Left renal pelvis (tissue), 4 donors: ENCODE measurements at regions not wholly inside any gene's neighbourhood (a gene's known extent, or its start where the extent isn't known, plus 50 kb on each side); places are given as distances from the start of the nearest gene placed in this dataset.

Experiments
- DNase-seq, 4 donors: peaks; one replicate each; pipeline ENCODE4 v3.0.0-alpha.2; 2013; ENCODE audit warnings: low read depth in 4 of 4, low spot score in 3 of 4

DNA sequence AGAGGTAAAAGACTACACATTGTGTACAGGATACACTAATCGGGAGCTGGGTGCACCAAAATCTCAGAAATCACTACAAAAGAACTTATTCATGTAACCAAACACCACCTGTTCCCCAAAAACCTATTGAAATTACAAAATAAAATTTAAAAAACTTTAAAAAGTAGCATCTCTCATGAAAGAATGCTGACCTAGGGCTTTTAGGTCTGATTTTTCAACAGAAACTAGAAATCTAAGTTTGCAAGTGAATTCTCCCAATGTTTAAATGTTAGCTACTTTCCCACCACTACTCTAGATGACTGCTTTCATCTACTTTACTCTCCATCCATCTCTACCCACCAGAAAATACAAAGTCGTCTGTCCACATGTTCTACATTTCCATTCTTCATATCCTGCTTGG lies 1447.7 kb downstream of the RPA4 start:
- DNase-seq, result no peak

DNA sequence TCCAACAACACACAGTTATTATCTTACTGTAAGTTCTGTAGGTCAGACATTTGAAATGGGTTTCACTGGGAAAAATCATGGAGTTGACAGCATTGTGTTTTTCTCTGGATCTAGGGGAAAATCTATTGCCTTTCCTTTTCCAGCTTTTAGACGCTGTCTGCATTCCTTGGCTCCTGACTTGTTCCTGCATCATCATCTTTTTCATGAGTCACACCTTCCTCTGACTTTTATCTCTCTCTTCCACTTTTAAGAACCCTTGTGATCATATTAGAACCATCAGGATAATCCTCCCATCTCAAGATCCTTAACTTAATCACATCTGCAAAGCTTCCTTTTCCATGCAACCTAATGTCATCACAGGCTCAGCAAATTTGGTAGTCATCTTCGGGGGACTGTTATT lies 1454.8 kb downstream of the RPA4 start:
- DNase-seq, result no peak

DNA sequence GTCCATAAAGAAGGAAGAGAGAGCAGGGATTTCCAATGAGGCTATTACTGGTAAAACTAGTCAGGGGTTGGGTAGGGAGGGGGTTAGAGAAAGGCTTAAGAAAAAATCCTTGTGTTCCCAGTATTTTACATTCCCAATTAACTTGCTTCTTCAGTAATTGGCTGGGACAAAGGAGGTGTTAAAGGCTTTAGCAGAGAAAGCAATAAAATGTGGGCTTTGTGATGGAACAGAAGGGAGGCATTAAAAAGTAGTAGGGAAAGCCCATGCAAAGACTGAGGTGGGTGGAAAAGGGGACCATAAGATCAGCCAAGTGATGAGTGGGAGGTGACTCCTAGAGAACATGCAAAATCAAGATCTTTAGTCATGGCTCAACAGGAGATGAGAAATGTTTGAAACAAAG lies 1467.2 kb downstream of the RPA4 start:
- no peak for DNase-seq

DNA sequence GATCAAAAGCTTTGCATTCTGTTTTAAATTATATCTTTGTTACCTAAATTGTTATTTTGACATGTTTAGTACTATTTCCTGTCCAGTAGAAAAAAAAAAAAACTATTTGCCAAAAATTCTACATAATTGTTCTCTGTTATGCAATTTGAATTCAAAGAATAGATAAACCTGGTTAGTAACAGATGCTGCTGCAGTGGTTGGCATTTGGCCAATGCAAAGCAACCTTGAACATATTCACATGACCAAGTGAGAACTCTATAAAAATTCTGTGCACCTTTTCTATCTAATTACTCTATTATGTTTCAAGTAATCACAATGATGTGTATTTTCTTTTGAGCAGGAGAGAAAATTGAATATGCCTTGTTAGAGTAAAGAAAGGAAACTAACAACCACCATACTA lies 1473.4 kb downstream of the RPA4 start:
- no peak for DNase-seq

DNA sequence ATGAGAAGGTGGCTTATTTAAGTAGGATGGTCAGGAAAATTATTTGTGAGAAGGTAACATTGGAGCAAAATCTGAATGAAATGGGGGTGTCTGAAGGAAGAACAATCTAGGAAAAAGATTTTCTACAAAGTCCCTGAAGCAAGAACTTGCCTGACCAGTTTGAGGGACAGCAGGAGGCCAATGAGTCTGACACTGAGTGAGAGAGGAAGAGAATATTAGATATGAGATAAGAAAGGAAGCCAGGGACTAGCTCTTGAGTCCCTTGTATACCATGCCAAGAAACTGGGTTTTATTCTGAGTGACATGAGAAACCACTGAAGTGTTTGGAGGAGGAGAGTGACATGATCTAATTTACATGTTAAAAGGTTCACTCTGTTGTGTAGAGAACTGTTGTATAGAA lies 1478.9 kb downstream of the RPA4 start:
- DNase-seq, result no peak

DNA sequence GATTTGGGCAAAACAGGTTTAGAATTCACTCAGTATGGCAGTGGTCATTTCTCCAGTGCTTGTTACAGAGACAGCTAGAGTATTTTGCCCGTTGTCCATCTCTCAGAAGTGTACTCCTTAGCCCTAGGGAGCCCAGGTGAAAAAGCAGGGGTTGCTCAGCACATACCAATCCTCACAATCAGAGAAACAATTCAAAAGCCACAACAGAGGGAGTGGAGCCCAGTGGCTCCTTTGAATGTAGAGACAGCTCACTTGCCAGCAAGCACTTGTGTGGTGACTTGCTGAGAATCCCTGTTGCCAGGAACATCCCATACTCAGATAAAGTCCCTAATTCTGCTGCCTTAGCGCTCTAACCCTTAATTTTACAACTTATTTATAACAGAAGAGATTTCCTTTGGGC lies 1488.3 kb downstream of the RPA4 start:
- no peak for DNase-seq

DNA sequence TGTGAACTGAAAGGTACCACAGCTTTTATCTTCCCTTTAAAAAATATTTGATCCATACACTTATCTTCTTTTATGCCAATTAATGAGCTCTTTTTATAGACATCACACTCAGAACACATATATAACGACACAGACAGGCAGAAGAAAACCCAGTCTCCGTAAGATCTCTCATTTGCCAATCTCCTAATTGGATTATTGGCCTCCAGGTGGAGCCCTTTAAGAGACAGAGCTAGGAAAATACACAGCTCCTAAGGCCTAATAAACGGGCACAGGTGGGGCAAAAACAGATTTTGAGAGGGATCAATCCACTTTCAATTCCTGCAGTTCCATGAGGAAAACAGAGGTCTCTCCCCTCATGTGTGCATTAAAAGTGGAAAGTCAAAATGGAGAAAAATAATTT lies 1495.4 kb downstream of the RPA4 start:
- DNase-seq, result no peak

DNA sequence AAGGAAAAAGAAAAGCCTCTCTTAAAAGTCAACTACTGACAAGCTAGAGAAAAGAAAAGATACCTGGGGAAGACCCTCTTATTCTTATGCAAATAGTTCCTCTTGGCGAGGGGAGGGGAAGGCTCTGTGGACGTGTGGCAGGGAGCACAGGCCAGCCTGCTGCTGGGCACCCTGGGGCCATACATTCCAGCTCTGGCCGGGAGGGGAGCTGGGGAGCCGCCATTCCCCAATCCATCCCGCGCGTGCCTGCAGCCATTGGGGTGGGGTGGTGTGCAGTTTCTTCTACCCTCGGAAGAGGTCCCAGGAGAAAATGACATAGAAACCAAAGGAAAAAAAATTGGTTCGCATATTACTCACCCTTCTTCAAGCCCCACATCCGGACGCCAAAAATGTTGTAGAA lies 1496.4 kb downstream of the RPA4 start:
- no peak for DNase-seq

DNA sequence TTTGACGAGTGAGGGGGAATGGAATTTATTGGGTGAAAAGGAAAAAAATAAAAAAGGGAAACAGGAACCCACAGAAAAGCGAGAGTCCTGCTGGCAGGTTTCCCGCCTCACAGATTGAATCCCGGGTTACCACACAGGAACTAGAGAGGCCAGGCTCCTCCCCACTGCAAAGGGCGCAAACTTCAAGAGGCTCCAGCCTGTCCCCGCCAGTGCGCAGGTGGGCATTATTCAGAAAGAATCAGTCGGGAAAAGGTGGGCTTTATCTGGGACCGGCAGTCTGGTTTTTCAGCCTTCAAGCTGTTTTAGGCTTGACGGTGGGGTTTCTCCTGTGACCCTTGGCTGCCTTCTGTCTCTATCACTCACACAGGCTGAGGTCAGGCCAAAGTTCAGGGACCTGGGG lies 1496.8 kb downstream of the RPA4 start:
- no peak for DNase-seq

DNA sequence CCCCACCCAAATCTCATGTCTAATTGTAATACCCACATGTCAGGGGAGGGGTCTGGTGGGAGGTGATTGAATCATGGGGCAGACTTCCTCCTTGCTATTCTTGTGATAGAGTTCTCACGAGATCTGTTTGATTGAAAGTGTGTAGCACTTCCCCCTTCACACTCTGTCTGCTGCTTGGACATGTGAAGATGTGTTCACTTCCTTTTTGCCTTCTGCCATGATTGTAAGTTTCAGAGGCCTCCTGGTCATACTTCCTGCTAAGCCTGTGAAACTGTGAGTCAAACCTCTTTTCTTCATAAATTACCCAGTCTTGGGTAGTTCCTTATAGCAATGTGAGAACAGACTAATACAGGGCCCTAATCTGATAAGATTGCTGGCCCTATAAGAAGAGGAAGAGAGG lies 1514.8 kb downstream of the RPA4 start:
- no peak for DNase-seq

DNA sequence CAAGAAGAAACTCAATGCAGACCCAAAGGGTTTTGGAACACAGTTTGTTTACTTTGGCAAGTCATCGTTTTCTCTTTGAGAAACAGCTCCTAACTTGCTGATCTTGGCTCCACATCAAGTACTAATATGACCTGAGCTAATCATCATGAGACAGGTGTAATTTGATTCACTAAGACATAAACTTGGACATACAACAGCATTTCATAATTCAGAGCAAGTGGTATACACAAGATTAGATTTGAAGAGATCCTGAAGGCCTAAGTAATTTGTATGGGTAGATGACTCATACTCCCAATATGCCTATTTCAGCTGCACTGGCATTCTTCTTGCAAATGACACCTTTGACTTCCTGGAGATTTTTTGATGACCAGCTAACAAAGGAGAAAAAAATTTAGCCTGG lies 1521.7 kb downstream of the RPA4 start:
- no peak for DNase-seq

DNA sequence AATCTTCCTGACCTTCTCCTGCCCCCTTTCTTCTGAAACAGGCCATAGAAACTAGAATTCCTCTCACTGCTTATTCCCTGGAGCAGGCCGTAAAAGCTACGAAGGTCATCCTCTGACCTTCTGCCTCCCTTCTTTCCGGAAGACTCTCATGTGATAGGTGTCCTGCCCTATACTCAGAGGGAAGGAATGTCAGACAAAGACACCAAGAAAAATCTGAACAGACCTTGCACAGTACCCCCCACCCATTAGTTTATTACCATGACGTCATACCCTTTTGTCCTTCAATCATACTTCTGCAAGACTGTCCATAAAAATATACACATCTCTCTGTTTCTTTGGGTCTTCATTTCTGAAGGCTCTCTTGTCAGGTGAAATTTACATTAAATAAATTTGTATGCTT lies 1523.9 kb downstream of the RPA4 start:
- DNase-seq, result no peak

DNA sequence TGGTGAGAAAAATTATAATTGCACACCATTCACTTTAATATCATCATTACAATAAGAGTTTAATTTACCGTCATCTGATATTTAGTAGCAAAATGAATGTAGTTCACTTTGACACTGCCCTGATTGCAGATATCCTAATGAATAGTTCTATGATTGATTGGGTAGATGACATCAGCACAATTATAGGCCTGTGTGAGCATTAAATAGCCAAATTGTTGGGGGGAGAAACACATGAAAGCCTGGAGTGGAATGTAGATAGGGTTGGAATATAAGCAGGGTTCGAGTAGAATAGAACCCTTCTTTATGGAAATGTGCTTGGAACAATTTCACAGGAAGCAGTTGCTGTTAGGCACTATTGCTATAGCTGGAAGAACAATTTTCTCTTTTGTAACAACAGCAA lies 1526.2 kb downstream of the RPA4 start:
- DNase-seq, result no peak

DNA sequence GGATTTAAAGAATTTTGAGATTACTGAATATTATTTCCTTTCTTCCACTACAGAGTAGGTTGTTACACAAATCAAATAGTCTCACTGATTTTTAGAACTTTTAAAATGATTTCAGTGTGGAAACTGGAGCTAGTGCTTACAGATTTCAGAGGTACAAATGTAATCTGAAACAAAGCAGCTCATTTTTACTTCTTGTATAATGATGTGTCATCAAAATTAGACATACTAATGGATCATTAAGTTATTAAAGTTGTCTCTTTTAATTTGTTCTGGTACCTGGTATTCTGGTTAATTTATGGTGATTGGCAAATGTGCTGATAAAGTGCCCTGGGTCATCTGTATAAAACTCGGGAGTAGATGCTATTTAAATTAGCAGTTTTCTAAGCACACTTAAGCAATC lies 1528.3 kb downstream of the RPA4 start:
- no peak for DNase-seq

DNA sequence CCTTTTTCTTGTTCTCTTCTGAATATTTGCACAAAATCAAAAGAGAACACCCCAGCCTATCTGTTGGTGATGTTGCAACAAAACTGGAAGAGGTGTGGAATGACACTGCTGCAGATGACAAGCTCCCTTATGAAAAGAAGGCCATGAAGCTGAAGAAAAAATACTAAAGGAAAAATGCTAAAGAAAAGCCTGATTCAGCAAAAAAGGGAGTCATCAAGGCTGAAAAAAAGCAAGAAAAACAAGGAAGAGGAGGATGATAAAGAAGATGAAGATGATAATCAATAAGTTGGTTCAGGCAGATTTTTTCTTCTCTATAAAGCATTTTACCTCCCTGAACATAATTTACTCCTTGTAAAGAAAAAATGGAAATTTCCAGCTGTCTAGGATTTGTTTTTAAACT lies 1538.8 kb downstream of the RPA4 start:
- DNase-seq, result no peak

DNA sequence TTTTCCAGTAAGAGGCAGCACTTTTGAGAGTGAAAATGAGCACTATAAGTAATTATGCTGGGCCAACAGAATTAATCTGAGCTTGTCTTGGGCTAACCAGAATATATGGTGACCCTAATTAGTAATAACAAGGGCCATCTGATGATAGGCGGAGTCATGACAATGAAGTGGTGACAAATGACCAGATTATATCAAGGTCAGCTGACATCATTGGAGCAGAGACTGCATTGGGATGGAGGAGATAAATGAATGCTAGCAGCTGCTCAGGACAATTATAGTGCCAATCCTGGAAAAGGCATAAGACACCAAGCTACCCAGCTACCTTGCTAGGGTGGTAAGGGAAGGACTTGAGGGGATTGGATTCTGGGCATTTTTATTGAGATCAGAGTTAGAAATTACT lies 1548.7 kb downstream of the RPA4 start:
- DNase-seq, result no peak

DNA sequence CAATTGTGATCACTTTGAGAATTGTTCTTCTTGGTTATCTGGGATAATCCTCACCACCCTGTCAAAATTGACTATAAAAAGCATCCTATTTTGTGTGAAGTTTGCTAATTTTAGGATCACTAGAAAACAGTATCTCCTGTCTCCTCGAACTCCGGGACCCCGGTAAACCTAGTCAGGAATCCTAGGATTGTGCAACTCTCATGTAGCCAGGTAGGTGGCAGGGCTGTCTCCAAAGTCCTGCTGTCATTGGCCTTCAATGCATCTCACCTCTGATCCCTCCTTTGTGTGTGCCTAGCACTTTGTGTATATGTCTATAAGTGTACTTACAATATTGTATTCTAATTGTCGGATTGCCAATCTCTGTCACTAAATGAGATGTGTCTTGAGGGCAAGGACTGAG lies 1564.8 kb downstream of the RPA4 start:
- no peak for DNase-seq

DNA sequence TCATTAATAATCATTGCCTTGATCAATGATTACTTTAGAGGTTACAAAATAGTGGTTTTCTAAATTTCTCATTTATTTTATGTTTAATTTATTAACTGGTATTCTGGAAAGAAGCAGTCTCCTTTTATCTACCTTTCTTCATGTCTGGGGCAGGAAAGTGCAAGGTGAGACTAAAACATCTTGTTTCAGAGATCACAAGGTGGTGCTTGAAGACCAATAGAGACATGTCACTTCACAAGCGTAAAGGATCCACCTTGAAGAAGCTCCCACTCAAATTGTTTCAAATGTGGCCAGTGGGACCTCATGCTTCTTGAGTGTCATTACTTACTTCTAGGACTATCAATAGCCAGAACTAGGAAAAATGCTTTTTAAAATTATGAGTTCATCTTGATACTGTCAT lies 1568.7 kb downstream of the RPA4 start:
- no peak for DNase-seq

DNA sequence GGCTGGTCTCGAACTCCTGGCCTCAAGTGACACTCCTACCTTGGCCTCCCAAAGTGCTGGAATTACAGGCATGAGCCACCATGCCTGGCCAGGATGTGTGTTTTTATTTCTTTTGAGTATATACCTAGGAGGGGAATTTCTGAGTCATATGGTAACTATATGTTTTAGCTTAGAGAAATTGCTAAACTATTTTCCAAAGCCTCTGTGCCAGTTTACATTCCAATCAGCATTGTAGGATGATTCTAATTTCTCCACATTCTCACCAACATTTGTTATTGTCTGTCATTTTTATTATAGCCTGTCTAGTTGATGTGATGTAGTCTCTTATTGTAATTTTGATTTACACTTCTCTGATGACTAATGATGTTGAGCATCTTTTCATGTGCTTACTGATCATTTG lies 1576.0 kb downstream of the RPA4 start:
- no peak for DNase-seq

DNA sequence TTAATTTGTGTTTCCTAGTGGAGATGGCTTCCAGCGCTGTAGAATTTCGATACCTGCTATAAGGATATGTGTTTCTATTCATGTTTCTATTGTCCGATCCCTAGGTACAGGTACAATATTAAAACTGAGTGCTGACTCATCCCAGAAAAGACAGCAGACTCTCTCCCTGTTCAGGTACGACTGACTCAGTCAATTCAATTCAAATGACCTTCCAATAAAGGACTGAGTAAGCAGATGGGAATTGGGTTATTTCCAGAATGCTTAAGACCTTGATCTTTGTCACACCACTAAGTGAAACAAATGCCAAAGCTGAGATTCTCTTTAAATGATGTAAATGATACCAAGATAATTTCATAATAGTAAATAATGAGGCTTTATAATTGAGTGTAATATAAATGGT lies 1596.9 kb downstream of the RPA4 start:
- no peak for DNase-seq

DNA sequence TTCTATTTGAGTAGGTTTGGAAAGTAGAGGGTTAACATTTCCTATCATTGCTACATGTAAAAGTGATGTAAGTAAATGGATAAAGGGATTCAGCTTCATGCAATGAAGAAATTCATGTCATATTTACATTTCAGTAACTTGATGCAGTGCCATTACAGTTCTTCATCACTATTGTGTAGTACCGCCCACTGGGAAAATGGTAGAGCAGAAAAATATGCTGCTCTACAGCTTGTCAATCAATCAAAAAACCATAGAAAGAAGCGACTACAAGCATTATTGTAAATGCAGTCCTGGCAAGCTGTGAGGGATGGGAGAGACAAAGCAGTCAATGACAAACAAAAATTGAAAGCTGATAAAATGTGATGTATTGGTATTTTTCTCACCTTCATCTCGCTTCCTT lies 1597.9 kb downstream of the RPA4 start:
- DNase-seq, result no peak

DNA sequence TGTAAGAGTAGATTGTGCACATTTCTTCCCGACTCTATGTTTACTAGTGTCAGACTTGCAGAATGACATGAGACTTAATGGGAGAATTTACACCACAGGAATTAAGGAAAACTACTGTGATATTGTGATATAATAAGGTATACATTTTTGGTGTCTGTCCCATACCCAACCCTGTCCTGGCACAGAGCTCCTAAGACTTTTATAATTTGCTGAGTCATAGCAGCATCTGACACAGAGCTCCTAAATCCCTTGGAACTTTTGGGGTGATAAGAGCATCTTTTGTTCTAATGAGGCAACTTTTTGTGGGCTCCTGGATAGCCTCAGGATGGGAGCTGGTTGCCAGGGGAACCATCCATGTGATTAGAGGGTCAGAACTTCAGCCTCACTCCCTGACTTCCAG lies 1607.0 kb downstream of the RPA4 start:
- no peak for DNase-seq

DNA sequence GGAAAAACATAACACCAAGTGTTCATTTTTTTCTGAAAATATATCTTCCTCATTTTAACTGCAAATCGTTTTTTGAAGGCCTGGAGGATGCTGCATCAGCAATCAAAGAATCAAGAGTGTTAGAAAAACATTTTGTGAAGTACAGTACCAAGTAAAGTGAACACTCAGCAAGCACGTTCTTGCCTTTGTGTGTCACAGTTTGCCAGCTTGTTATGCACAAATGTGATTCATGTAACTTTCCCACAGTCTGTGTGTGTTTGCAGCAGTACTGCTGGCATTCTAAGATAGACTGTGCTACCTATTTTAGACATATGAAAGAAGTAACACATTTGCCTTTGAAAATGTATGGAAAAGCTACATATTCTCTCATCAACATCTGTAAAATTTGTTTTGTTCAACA lies 1617.7 kb downstream of the RPA4 start:
- DNase-seq, result no peak

DNA sequence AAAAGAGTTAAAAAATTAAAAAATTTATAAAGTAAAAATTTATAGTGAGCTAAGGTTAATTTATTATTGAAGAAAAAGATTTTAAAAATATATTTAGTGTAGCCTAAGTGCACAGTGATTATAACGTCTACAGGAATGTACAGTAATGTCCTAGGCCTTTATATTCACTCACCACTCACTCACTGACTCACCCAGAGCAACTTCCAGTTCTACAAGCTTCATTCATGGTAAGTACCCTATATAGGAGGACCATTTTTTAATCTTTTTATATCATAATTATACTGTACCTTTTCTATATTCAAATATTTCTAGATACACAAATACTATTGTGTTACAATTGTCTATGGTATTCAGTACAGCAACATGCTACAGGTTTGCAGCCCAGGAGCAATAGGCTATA lies 1623.2 kb downstream of the RPA4 start:
- DNase-seq, result no peak
